Left cardiac atrium (tissue), 4 donors: ENCODE measurements at regions not wholly inside any gene's neighbourhood (a gene's known extent, or its start where the extent isn't known, plus 50 kb on each side); places are given as distances from the start of the nearest gene placed in this dataset.
A peak's percentile ranks its signal among the peaks of the same experiment; 100 is the strongest.
"Not testable (repeated sequence)": the region's sequence is repeated elsewhere in the genome, so short reads cannot be mapped to it uniquely, and the experiment has no call there.

Source experiments
- ATAC-seq, 2 donors: fragments of 200-7000 bp; cut with Tn5 transposase; one replicate each; pipeline ENCODE4 v1.9.1; 2020; ENCODE audit warnings: mild to moderate bottlenecking in 2 of 2, moderate library complexity in 2 of 2
- DNase-seq: peaks from one replicate; pipeline ENCODE4 v3.0.0-alpha.2; 2020
- intact Hi-C, 2 donors: fragments of 100-400 bp; cut with DNase I; formaldehyde crosslinking; loops; one replicate each; pipeline versions ENCODE4 v1.14.1 to v1.15.1; 2022 to 2023
- donor health status: DM: no; HTN: yes; CAD: no.
- donor health status: DM: no; HTN: yes; CAD: no; lungs with severe emphysema.
- donor health status: DM: yes; HTN: yes; CAD: no.
- donor health status: Dilated cardiomyopathy.

DNA sequence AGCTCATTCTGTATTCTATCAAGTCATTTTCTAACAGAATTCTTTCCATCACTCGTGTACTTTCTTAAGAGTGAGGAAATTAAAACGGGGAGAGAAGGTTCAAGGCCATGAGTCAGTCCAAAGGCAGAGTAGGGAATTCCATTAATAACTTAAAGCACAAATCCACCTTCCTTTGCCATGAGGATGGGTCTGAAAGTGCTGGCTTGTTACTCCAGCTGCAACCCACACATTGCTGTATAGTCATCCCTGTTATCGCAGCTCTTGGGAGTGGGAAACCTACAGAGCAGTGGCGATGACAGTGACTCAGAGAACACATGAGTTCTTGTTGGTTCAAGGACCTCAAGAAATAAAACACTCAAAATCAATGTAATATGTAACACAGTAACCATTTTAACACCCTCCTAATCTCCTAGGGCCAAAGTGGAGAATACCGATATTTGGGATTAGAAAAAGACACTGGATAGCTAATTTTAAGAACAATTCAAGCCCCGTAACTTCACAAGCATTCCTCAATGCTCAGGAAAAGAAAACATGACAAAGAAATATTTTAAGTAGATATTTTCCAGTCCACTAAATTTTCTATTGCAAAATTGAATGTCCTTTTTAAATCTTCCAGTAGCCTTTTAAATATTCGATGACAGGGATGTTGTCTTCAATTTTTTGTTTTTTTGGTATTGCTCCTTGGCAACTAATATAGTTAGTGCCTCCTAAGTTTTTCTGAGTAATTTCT lies 179.9 kb upstream of the THBS1 start:
- intact Hi-C loops, result no loop called here
- ATAC-seq, result no peak

DNA sequence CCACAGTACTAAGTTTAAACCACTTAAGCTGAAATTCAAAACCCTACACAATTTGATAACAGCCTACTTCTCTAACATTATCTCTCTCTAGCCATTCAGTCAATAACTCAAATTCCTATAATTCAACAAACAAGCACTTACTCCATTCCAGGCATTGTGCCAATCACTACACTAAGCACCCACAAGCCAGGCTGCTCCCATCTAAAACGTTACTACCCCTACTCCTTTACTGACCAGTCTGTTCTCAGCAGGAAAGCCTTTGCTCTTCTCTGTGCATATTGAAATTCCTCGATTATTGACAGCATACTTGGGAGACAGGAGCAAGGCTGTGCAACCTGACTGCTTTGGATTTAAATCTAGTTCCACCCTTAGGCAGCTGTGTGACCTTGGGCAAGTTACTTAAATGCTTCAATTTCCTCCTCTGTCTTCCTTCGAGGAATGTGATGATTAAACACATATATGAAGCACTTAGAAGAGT lies 177.2 kb upstream of the THBS1 start:
- intact Hi-C loops, result no loop called here
- DNase-seq, result no peak
- ATAC-seq, result no peak

More for the DNA sequence above, 179.9 kb upstream of the THBS1 start:
- DNase-seq, result no peak

DNA sequence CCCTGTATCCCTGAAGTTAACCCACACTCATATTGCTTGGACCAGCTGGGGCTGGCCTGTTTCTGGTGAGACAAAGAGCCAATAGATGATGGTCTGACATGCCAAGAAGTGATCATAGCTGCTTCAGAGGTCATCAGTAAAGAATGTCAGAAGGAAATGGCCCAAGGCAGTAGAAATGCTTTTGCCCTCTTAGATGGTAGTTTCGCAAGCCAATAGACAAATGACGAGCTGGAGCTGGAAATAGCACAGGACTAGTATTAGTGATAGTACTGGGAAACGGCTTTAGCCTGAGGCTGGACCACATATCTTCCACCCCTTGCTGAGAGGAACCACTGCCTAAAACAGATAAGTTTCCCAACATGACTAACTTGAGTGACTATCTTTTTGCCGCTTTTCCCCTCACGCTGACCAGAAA lies 176.1 kb upstream of the THBS1 start:
- DNase-seq (peak; percentile 38), ATAC-seq (peak; percentile 77 to 83)
- intact Hi-C loops, result no loop called here

DNA sequence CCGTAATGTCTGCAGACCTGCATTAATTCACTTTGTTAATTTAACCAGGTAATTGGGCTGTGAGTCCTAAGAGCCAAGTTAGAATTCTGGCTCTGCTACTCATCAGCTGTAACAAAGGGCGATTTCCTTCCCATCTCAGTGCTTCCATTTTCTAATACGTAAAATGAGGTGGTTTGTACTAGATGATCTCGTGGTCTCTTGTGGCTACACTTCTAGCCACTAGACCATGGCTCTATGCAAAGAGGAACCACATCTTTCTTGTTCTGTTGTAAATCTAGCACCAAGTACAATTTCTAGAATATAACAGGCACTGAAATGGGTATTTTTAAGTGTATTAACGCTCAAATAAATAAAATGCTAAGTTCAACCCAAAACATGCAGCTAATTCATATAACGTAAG lies 174.4 kb upstream of the THBS1 start:
- intact Hi-C loops, result no loop called here
- ATAC-seq (no peak), DNase-seq (no peak)

DNA sequence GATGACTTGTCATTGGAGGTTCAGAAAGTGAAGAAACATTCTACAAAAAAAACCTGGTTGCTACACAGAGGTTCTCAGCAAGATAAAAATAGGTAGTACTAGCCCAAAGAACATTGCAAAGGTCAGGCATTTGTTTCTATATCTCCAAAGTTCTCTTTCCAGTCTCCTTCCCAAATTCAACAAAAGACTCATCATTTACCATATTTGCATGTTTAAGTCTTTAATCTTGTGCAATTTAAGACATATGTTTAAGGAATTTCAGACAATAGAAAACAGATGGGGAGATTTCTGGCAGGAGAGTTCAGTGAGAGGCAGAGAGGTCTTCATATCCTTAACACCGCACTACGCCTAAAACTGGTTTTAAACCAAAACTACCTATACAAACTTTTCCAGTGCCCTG lies 173.8 kb upstream of the THBS1 start:
- ATAC-seq, result no peak
- DNase-seq, result no peak
- intact Hi-C loops, result no loop called here

DNA sequence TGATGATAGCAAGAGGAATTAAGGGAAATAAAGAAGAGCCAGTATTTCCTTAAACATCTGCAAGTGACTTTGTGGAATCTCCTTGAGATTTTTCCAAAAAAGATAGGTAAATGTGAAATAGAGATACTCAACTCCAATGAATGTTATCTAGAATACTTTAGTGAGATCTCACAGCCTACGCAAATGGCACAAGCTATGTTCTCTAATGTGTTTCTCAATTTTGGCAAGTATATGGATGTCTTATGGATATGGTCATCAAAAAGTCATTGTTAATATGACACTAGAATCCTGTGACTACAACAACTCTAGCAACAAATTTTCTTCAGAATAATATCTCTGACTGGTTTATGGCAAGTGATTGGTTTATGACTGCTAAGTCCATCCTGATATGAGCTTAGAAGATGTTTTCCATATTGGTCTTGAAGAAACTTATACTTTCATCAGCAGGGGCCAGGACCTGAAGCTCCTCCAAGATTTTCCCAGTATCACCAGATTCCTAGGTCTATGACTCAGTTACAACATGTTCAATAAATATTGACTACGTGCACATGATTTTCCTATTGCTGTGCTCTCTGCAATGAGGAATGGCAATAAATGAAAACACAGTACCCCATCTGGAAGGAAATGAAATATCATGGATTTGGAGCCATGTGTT lies 170.9 kb upstream of the THBS1 start:
- DNase-seq, result no peak
- intact Hi-C loops, result no loop called here
- ATAC-seq, result no peak

DNA sequence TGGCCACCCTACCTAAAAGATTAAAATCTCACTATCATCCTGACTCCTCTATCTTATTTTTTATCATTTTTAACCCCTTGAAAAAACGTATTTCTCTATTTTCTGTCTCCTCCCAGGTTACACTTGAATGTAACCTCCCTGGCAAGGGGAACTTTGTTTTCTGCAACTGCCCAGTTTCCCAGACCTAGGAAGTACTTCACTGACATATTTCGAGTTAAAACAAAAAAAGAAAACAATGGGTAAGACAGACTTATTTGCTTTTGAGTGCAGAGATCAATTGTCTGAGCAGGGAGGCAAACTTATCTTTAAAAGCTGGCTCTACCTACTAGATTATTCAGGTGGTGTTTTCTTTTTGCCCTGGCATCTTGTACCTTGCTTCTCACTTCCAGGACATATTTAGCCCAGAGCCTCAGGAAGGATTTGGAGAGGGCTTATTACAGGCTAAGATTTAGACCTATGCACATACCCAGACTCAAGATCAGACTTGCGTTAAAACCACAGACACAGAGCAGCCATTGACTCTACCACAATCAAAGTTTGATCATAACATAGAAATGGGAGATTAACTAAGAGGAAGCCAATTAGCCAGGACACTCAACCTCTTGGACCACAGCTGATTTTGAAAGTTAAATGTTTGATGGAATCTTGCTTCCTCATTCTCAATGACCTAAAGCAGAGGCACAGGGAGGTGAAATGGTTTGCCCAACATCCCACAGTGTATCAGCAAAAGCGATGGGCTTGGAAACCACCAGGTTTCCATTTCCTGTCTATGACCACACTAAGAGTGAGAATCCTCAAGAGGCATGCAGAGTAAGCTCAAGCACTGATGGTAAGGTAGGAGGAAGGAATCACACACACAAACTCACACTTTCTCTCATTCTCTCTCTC lies 169.5 kb upstream of the THBS1 start:
- ATAC-seq (no peak), DNase-seq (no peak)
- intact Hi-C loops, result no loop called here

DNA sequence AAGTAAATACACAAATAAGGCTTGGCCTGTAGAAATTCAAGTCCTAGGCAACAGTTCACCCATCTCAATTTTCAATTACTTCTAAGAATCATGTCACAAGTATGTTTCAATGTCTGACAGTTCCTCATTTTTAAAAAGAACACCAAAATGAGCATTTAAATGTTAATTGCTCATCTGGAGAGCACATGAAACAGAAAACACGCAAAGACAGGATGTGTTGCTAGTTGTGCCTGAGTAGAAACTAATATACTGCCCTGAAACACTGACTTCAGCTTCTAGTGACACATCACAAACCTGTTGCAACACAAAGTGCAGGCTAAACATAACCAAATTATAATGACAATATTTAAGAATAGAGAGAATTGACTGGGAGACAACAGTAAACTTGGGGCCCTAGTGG lies 167.3 kb upstream of the THBS1 start:
- DNase-seq (no peak), ATAC-seq (no peak)
- intact Hi-C loops, result no loop called here

DNA sequence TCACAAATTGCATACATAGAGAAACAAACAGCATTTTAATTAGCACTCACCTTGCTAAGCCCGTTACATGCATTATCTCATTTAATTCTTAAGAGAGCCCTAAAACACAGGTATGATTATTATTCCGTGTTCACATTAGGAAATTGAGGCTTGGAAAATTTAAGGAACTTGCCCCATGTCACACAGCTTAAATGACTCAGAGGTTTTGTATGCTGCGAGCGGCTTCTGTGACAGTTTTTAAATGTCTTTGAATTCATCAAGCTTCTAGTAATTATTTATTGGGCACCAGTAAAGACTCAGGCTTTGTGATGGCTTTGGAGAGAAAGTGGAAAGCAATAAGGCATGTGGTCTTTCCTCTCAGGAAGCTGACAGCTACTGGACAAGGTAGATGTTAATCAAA lies 166.7 kb upstream of the THBS1 start:
- DNase-seq (no peak), ATAC-seq (no peak)
- intact Hi-C loops, result no loop called here

DNA sequence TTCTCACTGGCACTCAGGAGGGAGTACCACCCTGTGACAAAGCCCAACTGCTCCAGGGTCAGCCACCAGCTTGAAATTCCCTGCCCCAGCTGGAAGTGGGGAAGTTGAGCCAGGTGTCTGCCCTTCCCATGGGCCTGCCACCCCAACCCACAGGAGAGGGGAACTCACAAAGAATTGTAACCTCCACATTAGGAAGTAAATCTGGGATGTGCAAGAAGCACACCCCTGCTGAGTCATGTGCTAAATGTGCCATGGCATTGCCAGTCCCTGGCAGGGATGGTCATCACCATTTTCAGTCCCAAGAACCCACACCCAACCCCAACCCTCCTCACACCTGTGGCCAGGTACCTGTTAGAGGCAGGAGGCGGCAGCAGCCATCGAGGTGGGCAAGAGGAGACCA lies 165.2 kb upstream of the THBS1 start:
- DNase-seq (no peak), ATAC-seq (no peak)
- intact Hi-C loops, result no loop called here

DNA sequence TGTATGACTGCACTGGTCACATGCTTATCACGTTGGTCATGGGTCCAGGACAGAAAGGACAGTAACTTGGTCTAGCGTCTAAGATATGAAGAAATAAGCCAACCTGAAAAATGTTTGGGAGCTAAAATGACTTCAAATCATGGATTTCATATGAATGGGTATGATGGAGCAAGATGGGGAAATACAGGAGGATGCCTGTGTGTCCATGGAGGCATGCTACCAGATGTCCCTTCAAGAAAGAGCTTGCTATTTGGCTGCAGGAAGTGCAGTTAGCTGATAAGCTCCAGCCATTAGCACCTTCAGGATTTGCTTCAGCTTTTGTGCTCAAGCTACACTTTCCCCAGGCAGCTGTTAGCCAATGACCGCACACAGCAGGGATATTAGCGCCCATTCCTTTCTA lies 164.6 kb upstream of the THBS1 start:
- no peak for ATAC-seq
- no peak for DNase-seq
- intact Hi-C loops, result no loop called here

DNA sequence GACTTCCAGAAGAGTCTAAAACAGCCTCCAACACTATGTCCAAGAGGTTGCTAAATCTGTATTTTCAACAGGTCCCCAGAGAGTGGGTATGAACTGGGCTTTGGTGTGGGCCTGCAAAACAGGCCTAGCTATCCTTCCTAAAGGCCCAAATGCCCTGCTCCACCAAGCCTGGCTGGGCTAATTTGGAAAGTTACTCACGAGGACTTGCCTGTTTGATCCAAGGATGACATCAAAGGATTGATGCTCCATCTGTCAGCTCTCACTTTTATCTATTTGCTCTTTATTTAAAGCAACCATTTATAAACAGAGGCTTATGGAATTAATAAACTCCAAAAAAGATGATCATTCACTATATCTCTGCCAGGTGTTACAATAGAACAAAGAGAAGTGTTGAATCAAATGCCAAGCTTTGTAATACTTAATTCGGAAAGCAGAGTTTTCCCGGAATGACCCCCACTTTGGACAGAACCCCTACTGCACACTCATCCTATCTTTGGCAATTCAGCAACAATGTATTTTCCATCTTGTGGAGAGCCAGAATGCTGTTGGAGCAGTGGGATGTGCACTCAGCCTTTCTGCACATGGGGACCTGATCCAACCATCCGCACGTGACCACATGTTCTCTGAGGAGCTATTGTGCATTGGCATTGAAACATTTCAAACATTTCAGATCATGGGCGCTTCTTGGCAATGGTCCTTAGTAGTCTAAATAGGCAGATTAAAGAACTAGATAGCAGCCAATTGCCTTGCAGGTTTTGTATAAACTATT lies 163.3 kb upstream of the THBS1 start:
- DNase-seq (no peak), ATAC-seq (no peak)
- intact Hi-C loops, result no loop called here

DNA sequence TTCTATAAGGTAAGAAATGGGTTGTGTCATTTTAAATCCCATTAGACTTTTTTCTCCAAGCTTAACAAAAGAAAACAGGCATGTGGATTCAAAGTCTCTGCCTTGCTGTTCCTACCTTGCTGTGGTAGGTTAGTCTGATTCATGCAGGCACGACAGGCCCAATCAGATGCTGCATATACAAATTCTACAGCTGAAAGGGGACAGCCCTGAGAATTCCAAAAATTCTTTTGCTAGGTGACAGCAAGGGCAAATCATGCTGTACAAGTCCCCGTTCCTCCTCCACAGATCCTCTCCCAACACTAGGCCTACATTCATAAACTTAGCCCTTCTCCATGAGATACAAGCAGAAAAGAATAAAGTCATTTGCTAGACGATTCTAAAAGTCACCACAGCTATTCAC lies 161.2 kb upstream of the THBS1 start:
- no peak for DNase-seq
- intact Hi-C loops, result no loop called here

DNA sequence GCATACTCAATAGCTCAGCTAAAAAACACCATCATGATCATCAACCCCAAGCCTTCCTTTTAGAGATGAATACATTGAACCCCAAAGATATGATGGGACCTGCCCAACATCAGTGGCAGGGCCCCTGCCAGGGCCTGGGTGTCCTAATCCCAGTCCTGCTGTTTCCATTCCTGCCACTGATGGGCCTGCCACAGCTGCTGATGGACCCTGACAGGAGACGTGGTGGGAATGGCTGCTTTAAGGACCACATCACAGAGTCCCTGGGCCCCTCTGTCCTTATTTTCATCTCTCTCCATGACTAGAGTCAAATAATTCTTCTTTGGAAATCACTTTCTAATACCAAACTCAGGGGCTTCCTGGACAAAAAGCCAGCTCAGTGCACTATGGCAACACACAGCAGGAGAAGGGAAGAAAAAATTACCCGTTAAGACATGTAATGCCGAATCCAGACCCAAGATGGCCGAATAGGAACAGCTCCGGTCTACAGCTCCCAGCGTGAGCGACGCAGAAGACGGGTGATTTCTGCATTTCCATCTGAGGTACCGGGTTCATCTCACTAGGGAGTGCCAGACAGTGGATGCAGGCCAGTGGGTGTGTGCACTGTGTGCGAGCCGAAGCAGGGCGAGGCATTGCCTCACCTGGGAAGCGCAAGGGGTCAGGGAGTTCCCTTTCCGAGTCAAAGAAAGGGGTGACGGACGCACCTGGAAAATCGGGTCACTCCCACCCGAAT lies 160.6 kb upstream of the THBS1 start:
- DNase-seq, intact Hi-C loops, ATAC-seq: not testable (repeated sequence)

More for the DNA sequence above, 161.2 kb upstream of the THBS1 start:
- no peak for ATAC-seq

DNA sequence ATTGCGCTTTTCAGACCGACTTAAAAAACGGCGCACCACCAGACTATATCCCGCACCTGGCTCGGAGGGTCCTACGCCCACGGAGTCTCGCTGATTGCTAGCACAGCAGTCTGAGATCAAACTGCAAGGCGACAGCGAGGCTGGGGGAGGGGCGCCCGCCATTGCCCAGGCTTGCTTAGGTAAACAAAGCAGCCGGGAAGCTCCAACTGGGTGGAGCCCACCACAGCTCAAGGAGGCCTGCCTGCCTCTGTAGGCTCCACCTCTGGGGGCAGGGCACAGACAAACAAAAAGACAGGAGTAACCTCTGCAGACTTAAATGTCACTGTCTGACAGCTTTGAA lies 160.1 kb upstream of the THBS1 start:
- DNase-seq, ATAC-seq, intact Hi-C loops: not testable (repeated sequence)

DNA sequence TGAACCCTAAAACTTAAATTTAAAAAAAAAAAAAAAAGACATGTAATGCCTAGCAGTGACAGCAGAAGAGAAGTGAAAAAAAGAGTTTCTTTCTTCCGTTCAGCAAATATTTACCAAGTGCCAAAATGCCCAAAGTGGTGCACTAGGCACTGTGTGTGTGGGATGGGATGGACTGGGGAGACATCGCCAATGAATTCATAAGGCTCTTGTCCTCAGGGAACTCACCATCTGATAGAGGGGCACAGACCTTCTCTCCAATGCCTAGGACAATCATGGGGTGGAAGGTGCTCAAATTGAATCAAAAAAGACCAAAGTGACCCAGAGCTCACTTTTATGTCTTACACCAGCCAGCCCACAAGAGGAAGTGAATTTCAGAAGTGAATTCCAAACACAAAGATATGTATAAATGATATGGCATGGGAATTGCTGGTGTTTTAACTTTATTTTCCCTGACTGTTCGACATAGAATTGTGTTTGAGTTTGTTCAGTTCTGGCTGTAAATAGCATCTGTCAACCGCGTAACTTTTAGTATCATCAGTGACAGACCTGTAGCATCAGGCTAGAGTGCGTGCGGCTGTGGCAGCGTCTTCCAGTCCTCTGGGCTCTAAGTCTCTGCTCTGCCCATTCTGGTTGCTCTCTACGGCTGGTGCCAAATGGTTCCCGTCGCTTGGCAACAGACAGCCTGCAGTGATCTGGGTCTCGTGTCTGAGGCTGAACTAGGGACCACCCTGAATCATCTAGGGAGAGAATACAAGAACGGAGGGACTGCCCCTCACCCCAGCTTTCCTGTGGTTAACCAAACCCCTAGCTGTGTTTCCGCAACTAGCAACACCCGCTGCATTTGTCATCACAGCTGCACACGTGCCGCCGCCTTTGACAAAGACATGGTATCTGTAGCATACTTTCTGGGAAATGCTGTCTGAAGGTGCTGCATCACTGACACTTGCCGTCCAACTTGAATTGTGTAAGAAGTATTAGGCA lies 154.0 kb upstream of the THBS1 start:
- ATAC-seq (peak; percentile 61 to 78), DNase-seq (peak; percentile 70)
- intact Hi-C loops, result no loop called here

DNA sequence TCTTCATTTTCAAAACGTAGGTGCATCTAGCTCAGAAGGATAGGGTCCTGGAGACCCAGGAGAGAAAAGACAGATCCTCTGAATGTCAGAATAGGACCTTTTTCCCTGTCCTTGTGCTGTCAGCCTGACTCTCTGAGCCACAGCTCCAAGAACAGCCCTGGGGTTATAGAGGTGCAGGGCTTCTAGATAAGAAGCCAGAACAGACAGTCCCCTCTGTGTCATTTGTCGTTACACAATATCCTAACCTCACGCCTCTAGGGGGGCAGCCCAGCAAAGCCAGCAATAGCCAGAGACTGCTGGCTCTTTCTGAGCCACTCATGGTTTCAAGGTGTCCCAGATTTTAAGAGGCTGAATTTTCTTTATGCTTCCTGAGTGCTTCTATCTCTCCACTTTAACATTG lies 153.2 kb upstream of the THBS1 start:
- ATAC-seq, result peak; percentile 83 to 89
- DNase-seq, result peak; percentile 36
- intact Hi-C loops, result no loop called here
